Ascending aorta (tissue), 2 donors: ENCODE measurements at regions not wholly inside any gene's neighbourhood (a gene's known extent, or its start where the extent isn't known, plus 50 kb on each side); places are given as distances from the start of the nearest gene placed in this dataset.
"Not testable (repeated sequence)": the region's sequence is repeated elsewhere in the genome, so short reads cannot be mapped to it uniquely, and the experiment has no call there.

Source experiments
- DNase-seq, 2 donors: peaks; one replicate each; pipeline ENCODE4 v3.0.0-alpha.2; 2019; ENCODE audit warnings: low spot score in 2 of 2
- H3K27ac ChIP-seq, 2 donors: fragments of 200-600 bp; sonication (generic); one replicate each; pipeline ENCODE4 v1.5.1; 2016 to 2017; ENCODE audit warnings: mild to moderate bottlenecking in 1 of 2
- H3K27me3 ChIP-seq: fragments of 200-600 bp; sonication (generic); one replicate; pipeline ENCODE4 v1.5.1; 2017
- H3K36me3 ChIP-seq, 2 donors: fragments of 200-600 bp; sonication (generic); one replicate each; pipeline ENCODE4 v1.5.1; 2016
- H3K4me1 ChIP-seq, 2 donors: fragments of 200-600 bp; sonication (generic); one replicate each; pipeline ENCODE4 v1.5.1; 2016 to 2017; ENCODE audit warnings: mild to moderate bottlenecking in 1 of 2
- H3K4me3 ChIP-seq, 2 donors: fragments of 200-600 bp; sonication (generic); one replicate each; pipeline ENCODE4 v1.5.1; 2016 to 2017; ENCODE audit warnings: mild to moderate bottlenecking in 1 of 2
- H3K9me3 ChIP-seq, 2 donors: fragments of 200-600 bp; sonication (generic); one replicate each; pipeline ENCODE4 v1.5.1; 2016
- CTCF ChIP-seq, 3 experiments: fragments of 200-600 bp in 2 of 3; fragments of 450-650 bp in 1 of 3; sonication (generic) in 2 of 3; IDR thresholded peaks; one replicate each; pipeline ENCODE4 v1.5.1; 2016 to 2019; ENCODE audit warnings: antibody characterized with exemption in 3 of 3, mild to moderate bottlenecking in 1 of 3, moderate library complexity in 1 of 3
- intact Hi-C: fragments of 100-400 bp; cut with DNase I; formaldehyde crosslinking; loops from one replicate; pipeline ENCODE4 v1.15.1; 2023

- intact Hi-C loops = no loop called here
- Histone ChIP-seq H3K4me3 (no peak overlapping the region), H3K9me3 (no peaks in the 10 kb centered on the region), H3K4me1 (no peaks in the 10 kb centered on the region), H3K36me3 (no peaks in the 10 kb centered on the region), H3K27me3 (peaks cover 17% of the 10 kb centered on the region), H3K27ac (no peak overlapping the region)
- no peak for TF ChIP-seq CTCF (IDR thresholded peaks at IDR 0.05)
- DNase-seq = peak in 1 of 2 donors; percentile 34
Measured at GRCh38 chr2:242043538-242044312, 174.2 kb downstream of the RTP5 start.

- intact Hi-C loops = no loop called here
- peaks cover 17% of the 10 kb centered on the region for H3K27me3 ChIP-seq
- DNase-seq = peak in 1 of 2 donors; percentile 15
- H3K4me3 ChIP-seq = no peak overlapping the region
- H3K36me3 ChIP-seq = no peaks in the 10 kb centered on the region
- no peaks in the 10 kb centered on the region for H3K4me1 ChIP-seq
- H3K9me3 ChIP-seq = no peaks in the 10 kb centered on the region
- TF ChIP-seq CTCF (IDR thresholded peaks at IDR 0.05) = no peak
- H3K27ac ChIP-seq = no peak overlapping the region
Measured at GRCh38 chr2:242044313-242044590, 174.7 kb downstream of the RTP5 start.

GRCh38 chr2:242045596-242046144 lies 176.1 kb downstream of the RTP5 start:
- H3K27ac ChIP-seq, H3K36me3 ChIP-seq, H3K4me3 ChIP-seq, H3K9me3 ChIP-seq, intact Hi-C loops, H3K4me1 ChIP-seq: not testable (repeated sequence)
- peaks cover 17% of the 10 kb centered on the region for H3K27me3 ChIP-seq
- peak in 1 of 2 donors; percentile 4 for DNase-seq

- DNase-seq = peak in 1 of 2 donors; percentile 11
- H3K27ac ChIP-seq = no peak overlapping the region
- peaks cover 17% of the 10 kb centered on the region for H3K27me3 ChIP-seq
- intact Hi-C loops = no loop called here
- no peak overlapping the region for H3K4me3 ChIP-seq
- no peaks in the 10 kb centered on the region for H3K4me1 ChIP-seq
- H3K36me3 ChIP-seq = no peaks in the 10 kb centered on the region
- H3K9me3 ChIP-seq = no peaks in the 10 kb centered on the region
- TF ChIP-seq CTCF (IDR thresholded peaks at IDR 0.05) = no peak
Measured at GRCh38 chr2:242046206-242046826, 176.8 kb downstream of the RTP5 start.

- intact Hi-C loops = no loop called here
- Histone ChIP-seq H3K9me3 (no peaks in the 10 kb centered on the region), H3K4me1 (no peaks in the 10 kb centered on the region), H3K27ac (no peak overlapping the region), H3K27me3 (peaks cover 17% of the 10 kb centered on the region), H3K4me3 (no peak overlapping the region), H3K36me3 (no peaks in the 10 kb centered on the region)
- no peak for TF ChIP-seq CTCF (IDR thresholded peaks at IDR 0.05)
- DNase-seq = peak in 1 of 2 donors; percentile 12
Measured at GRCh38 chr2:242047963-242048362, 178.4 kb downstream of the RTP5 start.

- Histone ChIP-seq H3K36me3 (no peaks in the 10 kb centered on the region), H3K27me3 (peaks cover 17% of the 10 kb centered on the region), H3K4me3 (no peak overlapping the region), H3K4me1 (no peaks in the 10 kb centered on the region), H3K27ac (no peak overlapping the region), H3K9me3 (no peaks in the 10 kb centered on the region)
- intact Hi-C loops = no loop called here
- DNase-seq = no peak
- no peak for TF ChIP-seq CTCF (IDR thresholded peaks at IDR 0.05)
Measured at GRCh38 chr2:242048479-242048878, 178.9 kb downstream of the RTP5 start.

GRCh38 chr2:242049492-242049891 lies 180.0 kb downstream of the RTP5 start:
- H3K36me3 ChIP-seq, H3K27ac ChIP-seq, H3K27me3 ChIP-seq, intact Hi-C loops, H3K9me3 ChIP-seq, H3K4me1 ChIP-seq, H3K4me3 ChIP-seq: not testable (repeated sequence)
- peak in 1 of 2 donors; percentile 4 for DNase-seq
